ENCODE measurements at regions not wholly inside any gene's neighbourhood (a gene's known extent, or its start where the extent isn't known, plus 50 kb on each side); places are given as distances from the start of the nearest gene placed in this dataset.

GRCh38 chr22:48450188-48450825, 1377.4 kb downstream of the BRD1 start:
- peaks cover 0 to 63% (median 14%) of the 10 kb centered on the region in 3 donors for H3K27me3 ChIP-seq
- H3K36me3 ChIP-seq = no peaks in the 10 kb centered on the region
- intact Hi-C loops (cut with DNase I; ENCODE audit: low total_unique reads) = no loop called here
- H3K4me3 ChIP-seq = no peak overlapping the region
- TF ChIP-seq POLR2A (IDR thresholded peaks at IDR 0.05) (no peak), EP300 (IDR thresholded peaks at IDR 0.05) (no peak), CTCF (IDR thresholded peaks at IDR 0.05) (no peak), POLR2AphosphoS5 (IDR thresholded peaks at IDR 0.05) (no peak)
- 45 to 64% (median 59%) methylated on average over 13 of the region's 13 CpGs for WGBS, 5 donors
- no peak overlapping the region for H3K27ac ChIP-seq
- H3K4me1 ChIP-seq = no peaks in the 10 kb centered on the region
- no peak for DNase-seq
- H3K9me3 ChIP-seq = no peaks in the 10 kb centered on the region

GRCh38 chr22:48449466-48450187, 1378.0 kb downstream of the BRD1 start:
- Histone ChIP-seq H3K4me1 (no peaks in the 10 kb centered on the region), H3K27me3 (peaks cover 0 to 70% (median 14%) of the 10 kb centered on the region in 3 donors), H3K27ac (no peak overlapping the region), H3K4me3 (no peak overlapping the region), H3K9me3 (no peaks in the 10 kb centered on the region), H3K36me3 (no peaks in the 10 kb centered on the region)
- TF ChIP-seq CTCF (IDR thresholded peaks at IDR 0.05) = no peak
- WGBS, 5 donors = 60 to 69% (median 63%) methylated on average over 13 to 15 of the region's 15 CpGs
- intact Hi-C loops (cut with DNase I; ENCODE audit: low total_unique reads) = no loop called here
- DNase-seq = no peak

GRCh38 chr22:48448821-48449220, 1378.9 kb downstream of the BRD1 start:
- no peaks in the 10 kb centered on the region for H3K36me3 ChIP-seq
- WGBS, 5 donors = 83 to 95% (median 85%) methylated on average over 7 of the region's 7 CpGs
- H3K27me3 ChIP-seq = peaks cover 0 to 75% (median 14%) of the 10 kb centered on the region in 3 donors
- no peak for DNase-seq
- TF ChIP-seq EP300 (IDR thresholded peaks at IDR 0.05) = no peak
- no peaks in the 10 kb centered on the region for H3K9me3 ChIP-seq
- H3K27ac ChIP-seq = no peak overlapping the region
- intact Hi-C loops (cut with DNase I; ENCODE audit: low total_unique reads) = no loop called here
- H3K4me3 ChIP-seq = no peak overlapping the region
- no peaks in the 10 kb centered on the region for H3K4me1 ChIP-seq

- no peak for DNase-seq
- intact Hi-C loops (cut with DNase I; ENCODE audit: low total_unique reads) = no loop called here
- WGBS, 5 donors = 66 to 75% (median 73%) methylated on average over 17 of the region's 17 CpGs
- TF ChIP-seq EP300 (IDR thresholded peaks at IDR 0.05) (no peak), POLR2A (IDR thresholded peaks at IDR 0.05) (no peak), POLR2AphosphoS5 (IDR thresholded peaks at IDR 0.05) (no peak), CTCF (IDR thresholded peaks at IDR 0.05) (no peak)
- H3K4me1 ChIP-seq = no peaks in the 10 kb centered on the region
- no peak overlapping the region for H3K4me3 ChIP-seq
- no peak overlapping the region for H3K27ac ChIP-seq
- peaks cover 0 to 69% (median 11%) of the 10 kb centered on the region in 3 donors for H3K27me3 ChIP-seq
- H3K9me3 ChIP-seq = no peaks in the 10 kb centered on the region
- H3K36me3 ChIP-seq = no peaks in the 10 kb centered on the region
Observed at GRCh38 chr22:48445113-48445827, 1382.4 kb downstream of the BRD1 start.
